ENCODE measurements at regions not wholly inside any gene's neighbourhood (a gene's known extent, or its start where the extent isn't known, plus 50 kb on each side); places are given as distances from the start of the nearest gene placed in this dataset.

GRCh38 chr17:5719976-5720375 lies 135.7 kb upstream of the NLRP1 start:
- Histone ChIP-seq H3K27me3 (ENCODE audit: insufficient read depth, poor library complexity, severe bottlenecking) (no peaks in the 10 kb centered on the region), H3K27ac (replicated peaks) (no peak overlapping the region), H3K4me3 (replicated peaks; ENCODE audit: insufficient read depth, low read length) (no peak overlapping the region)
- TF ChIP-seq, protein P1, sequence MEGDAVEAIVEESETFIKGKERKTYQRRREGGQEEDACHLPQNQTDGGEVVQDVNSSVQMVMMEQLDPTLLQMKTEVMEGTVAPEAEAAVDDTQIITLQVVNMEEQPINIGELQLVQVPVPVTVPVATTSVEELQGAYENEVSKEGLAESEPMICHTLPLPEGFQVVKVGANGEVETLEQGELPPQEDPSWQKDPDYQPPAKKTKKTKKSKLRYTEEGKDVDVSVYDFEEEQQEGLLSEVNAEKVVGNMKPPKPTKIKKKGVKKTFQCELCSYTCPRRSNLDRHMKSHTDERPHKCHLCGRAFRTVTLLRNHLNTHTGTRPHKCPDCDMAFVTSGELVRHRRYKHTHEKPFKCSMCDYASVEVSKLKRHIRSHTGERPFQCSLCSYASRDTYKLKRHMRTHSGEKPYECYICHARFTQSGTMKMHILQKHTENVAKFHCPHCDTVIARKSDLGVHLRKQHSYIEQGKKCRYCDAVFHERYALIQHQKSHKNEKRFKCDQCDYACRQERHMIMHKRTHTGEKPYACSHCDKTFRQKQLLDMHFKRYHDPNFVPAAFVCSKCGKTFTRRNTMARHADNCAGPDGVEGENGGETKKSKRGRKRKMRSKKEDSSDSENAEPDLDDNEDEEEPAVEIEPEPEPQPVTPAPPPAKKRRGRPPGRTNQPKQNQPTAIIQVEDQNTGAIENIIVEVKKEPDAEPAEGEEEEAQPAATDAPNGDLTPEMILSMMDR (IDR thresholded peaks at IDR 0.05; ENCODE audit: insufficient read depth, low read length): no peak
- TF ChIP-seq GABPA (IDR thresholded peaks at IDR 0.05; ENCODE audit: low read depth): no peak
- TF ChIP-seq, protein P2, sequence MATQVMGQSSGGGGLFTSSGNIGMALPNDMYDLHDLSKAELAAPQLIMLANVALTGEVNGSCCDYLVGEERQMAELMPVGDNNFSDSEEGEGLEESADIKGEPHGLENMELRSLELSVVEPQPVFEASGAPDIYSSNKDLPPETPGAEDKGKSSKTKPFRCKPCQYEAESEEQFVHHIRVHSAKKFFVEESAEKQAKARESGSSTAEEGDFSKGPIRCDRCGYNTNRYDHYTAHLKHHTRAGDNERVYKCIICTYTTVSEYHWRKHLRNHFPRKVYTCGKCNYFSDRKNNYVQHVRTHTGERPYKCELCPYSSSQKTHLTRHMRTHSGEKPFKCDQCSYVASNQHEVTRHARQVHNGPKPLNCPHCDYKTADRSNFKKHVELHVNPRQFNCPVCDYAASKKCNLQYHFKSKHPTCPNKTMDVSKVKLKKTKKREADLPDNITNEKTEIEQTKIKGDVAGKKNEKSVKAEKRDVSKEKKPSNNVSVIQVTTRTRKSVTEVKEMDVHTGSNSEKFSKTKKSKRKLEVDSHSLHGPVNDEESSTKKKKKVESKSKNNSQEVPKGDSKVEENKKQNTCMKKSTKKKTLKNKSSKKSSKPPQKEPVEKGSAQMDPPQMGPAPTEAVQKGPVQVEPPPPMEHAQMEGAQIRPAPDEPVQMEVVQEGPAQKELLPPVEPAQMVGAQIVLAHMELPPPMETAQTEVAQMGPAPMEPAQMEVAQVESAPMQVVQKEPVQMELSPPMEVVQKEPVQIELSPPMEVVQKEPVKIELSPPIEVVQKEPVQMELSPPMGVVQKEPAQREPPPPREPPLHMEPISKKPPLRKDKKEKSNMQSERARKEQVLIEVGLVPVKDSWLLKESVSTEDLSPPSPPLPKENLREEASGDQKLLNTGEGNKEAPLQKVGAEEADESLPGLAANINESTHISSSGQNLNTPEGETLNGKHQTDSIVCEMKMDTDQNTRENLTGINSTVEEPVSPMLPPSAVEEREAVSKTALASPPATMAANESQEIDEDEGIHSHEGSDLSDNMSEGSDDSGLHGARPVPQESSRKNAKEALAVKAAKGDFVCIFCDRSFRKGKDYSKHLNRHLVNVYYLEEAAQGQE (IDR thresholded peaks at IDR 0.05; ENCODE audit: insufficient replicate concordance, low read depth): no peak
- TF ChIP-seq POLR2AphosphoS5 (IDR thresholded peaks at IDR 0.05; ENCODE audit: low read depth): no peak
- TF ChIP-seq SPI1 (IDR thresholded peaks at IDR 0.05; ENCODE audit: borderline replicate concordance, low read depth): no peak
- no peak for DNase-seq (ENCODE audit: low read depth in 1 of 2, low spot score in 1 of 2)

- Histone ChIP-seq H3K4me3 (replicated peaks; ENCODE audit: insufficient read depth, low read length) (no peak overlapping the region), H3K27ac (replicated peaks) (no peak overlapping the region), H3K27me3 (ENCODE audit: insufficient read depth, poor library complexity, severe bottlenecking) (no peaks in the 10 kb centered on the region)
- TF ChIP-seq GABPA (IDR thresholded peaks at IDR 0.05; ENCODE audit: low read depth): no peak
- TF ChIP-seq, protein P2 (IDR thresholded peaks at IDR 0.05; ENCODE audit: insufficient replicate concordance, low read depth): no peak
- no peak for TF ChIP-seq SPI1 (IDR thresholded peaks at IDR 0.05; ENCODE audit: borderline replicate concordance, low read depth)
- TF ChIP-seq, protein P1 (IDR thresholded peaks at IDR 0.05; ENCODE audit: insufficient read depth, low read length): no peak
- no peak for TF ChIP-seq POLR2AphosphoS5 (IDR thresholded peaks at IDR 0.05; ENCODE audit: low read depth)
- DNase-seq (ENCODE audit: low read depth in 1 of 2, low spot score in 1 of 2): no peak
Measured at GRCh38 chr17:5730373-5730772, 146.1 kb upstream of the NLRP1 start.

DNA sequence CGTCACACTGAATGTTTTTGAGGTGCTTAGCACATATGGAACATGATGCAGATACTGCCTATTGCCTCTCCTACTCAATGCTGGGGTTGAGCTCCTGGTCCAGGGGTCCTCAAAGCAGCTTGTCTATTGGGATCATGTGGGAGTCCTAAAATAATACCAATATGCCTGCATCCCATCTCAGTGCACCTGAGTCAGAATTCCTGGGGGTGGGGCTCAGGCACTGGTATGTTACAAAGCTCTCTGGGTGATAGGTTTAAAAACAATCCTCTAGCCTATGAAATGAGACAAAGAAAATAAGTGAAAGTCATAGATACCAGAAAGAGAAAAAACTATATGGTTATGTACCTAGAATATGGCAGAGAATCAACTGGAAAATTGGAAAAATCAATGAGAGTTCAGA lies 156.6 kb upstream of the NLRP1 start:
- Histone ChIP-seq H3K4me3 (replicated peaks; ENCODE audit: insufficient read depth, low read length) (no peak overlapping the region), H3K27me3 (ENCODE audit: insufficient read depth, poor library complexity, severe bottlenecking) (no peaks in the 10 kb centered on the region), H3K27ac (replicated peaks) (no peak overlapping the region)
- TF ChIP-seq SPI1 (IDR thresholded peaks at IDR 0.05; ENCODE audit: borderline replicate concordance, low read depth) (no peak), GABPA (IDR thresholded peaks at IDR 0.05; ENCODE audit: low read depth) (no peak), POLR2AphosphoS5 (IDR thresholded peaks at IDR 0.05; ENCODE audit: low read depth) (no peak)
- TF ChIP-seq, protein P2 (IDR thresholded peaks at IDR 0.05; ENCODE audit: insufficient replicate concordance, low read depth): no peak
- TF ChIP-seq, protein P1 (IDR thresholded peaks at IDR 0.05; ENCODE audit: insufficient read depth, low read length): no peak
- DNase-seq (ENCODE audit: low read depth in 1 of 2, low spot score in 1 of 2): no peak

All from HL-60 (cell line).